Lower lobe of right lung (tissue), 2 donors: ENCODE measurements at regions not wholly inside any gene's neighbourhood (a gene's known extent, or its start where the extent isn't known, plus 50 kb on each side); places are given as distances from the start of the nearest gene placed in this dataset.

Experiments
- ATAC-seq, 2 donors: fragments of 200-7000 bp; cut with Tn5 transposase; one replicate each; pipeline ENCODE4 v1.9.1; 2020 to 2022; ENCODE audit warnings: mild to moderate bottlenecking in 2 of 2, moderate library complexity in 2 of 2
- DNase-seq: peaks from one replicate; pipeline ENCODE4 v3.0.0-alpha.2; 2020
- H3K27ac ChIP-seq: fragments of 200-600 bp; one replicate; pipeline ENCODE4 v1.8.0; 2022
- H3K27me3 ChIP-seq: fragments of 200-600 bp; one replicate; pipeline ENCODE4 v1.8.0; 2022; ENCODE audit warnings: low read depth
- H3K36me3 ChIP-seq: fragments of 200-600 bp; one replicate; pipeline ENCODE4 v1.8.0; 2022; ENCODE audit warnings: mild to moderate bottlenecking
- H3K4me1 ChIP-seq: fragments of 200-600 bp; one replicate; pipeline ENCODE4 v1.8.0; 2022
- H3K4me3 ChIP-seq: fragments of 200-600 bp; one replicate; pipeline ENCODE4 v1.8.0; 2022; ENCODE audit warnings: mild to moderate bottlenecking
- H3K9me3 ChIP-seq: fragments of 200-600 bp; one replicate; pipeline ENCODE4 v1.8.0; 2022
- CTCF ChIP-seq: fragments of 200-600 bp; IDR thresholded peaks from one replicate; pipeline ENCODE4 v1.8.0; 2022; ENCODE audit warnings: antibody characterized with exemption, mild to moderate bottlenecking
- intact Hi-C: fragments of 100-400 bp; cut with DNase I; formaldehyde crosslinking; loops from one replicate; pipeline ENCODE4 v1.11.0; 2022
- donor health status: DM: no; HTN: yes; CAD: no; lungs with severe emphysema.

- intact Hi-C loops: no loop called here
- H3K4me1 ChIP-seq: peaks cover 17% of the 10 kb centered on the region
- no peak for TF ChIP-seq CTCF
- no peaks in the 10 kb centered on the region for H3K9me3 ChIP-seq
- no peaks in the 10 kb centered on the region for H3K36me3 ChIP-seq
- no peak for ATAC-seq
- H3K4me3 ChIP-seq: no peak overlapping the region
- no peaks in the 10 kb centered on the region for H3K27me3 ChIP-seq
- DNase-seq: no peak
- H3K27ac ChIP-seq: no peak overlapping the region
These were observed 270.7 kb downstream of the RPS24 start for GRCh38 chr10:78304091-78305045.

- intact Hi-C loops: no loop called here
- no peak for ATAC-seq
These were observed 271.6 kb downstream of the RPS24 start for GRCh38 chr10:78305311-78305710.

GRCh38 chr10:78306358-78306757 is 272.7 kb downstream of the RPS24 start:
- intact Hi-C loops: no loop called here
- DNase-seq: no peak

More at GRCh38 chr10:78305311-78305710, 271.6 kb downstream of the RPS24 start:
- H3K4me1 ChIP-seq: peaks cover 17% of the 10 kb centered on the region
- H3K9me3 ChIP-seq: no peaks in the 10 kb centered on the region
- no peak for DNase-seq
- TF ChIP-seq CTCF: no peak
- no peaks in the 10 kb centered on the region for H3K36me3 ChIP-seq
- no peak overlapping the region for H3K27ac ChIP-seq
- no peak overlapping the region for H3K4me3 ChIP-seq
- no peaks in the 10 kb centered on the region for H3K27me3 ChIP-seq

GRCh38 chr10:78307576-78307975 is 273.9 kb downstream of the RPS24 start:
- intact Hi-C loops: no loop called here
- H3K9me3 ChIP-seq: no peaks in the 10 kb centered on the region
- no peak for DNase-seq

More at GRCh38 chr10:78306358-78306757, 272.7 kb downstream of the RPS24 start:
- TF ChIP-seq CTCF: no peak
- H3K9me3 ChIP-seq: no peaks in the 10 kb centered on the region
- peaks cover 17% of the 10 kb centered on the region for H3K4me1 ChIP-seq
- H3K36me3 ChIP-seq: no peaks in the 10 kb centered on the region
- no peak overlapping the region for H3K27ac ChIP-seq
- H3K4me3 ChIP-seq: no peak overlapping the region
- no peak for ATAC-seq
- no peaks in the 10 kb centered on the region for H3K27me3 ChIP-seq

GRCh38 chr10:78309536-78310237 is 276.0 kb downstream of the RPS24 start:
- Histone ChIP-seq H3K27ac (no peak overlapping the region), H3K27me3 (no peaks in the 10 kb centered on the region), H3K4me3 (no peak overlapping the region), H3K9me3 (no peaks in the 10 kb centered on the region), H3K36me3 (no peaks in the 10 kb centered on the region), H3K4me1 (no peaks in the 10 kb centered on the region)
- intact Hi-C loops: no loop called here
- no peak for TF ChIP-seq CTCF
- DNase-seq (no peak), ATAC-seq (no peak)

More at GRCh38 chr10:78307576-78307975, 273.9 kb downstream of the RPS24 start:
- no peak overlapping the region for H3K4me3 ChIP-seq
- TF ChIP-seq CTCF: no peak
- ATAC-seq: no peak
- peaks cover 8% of the 10 kb centered on the region for H3K4me1 ChIP-seq
- no peaks in the 10 kb centered on the region for H3K27me3 ChIP-seq
- no peaks in the 10 kb centered on the region for H3K36me3 ChIP-seq
- H3K27ac ChIP-seq: no peak overlapping the region
